PC-9 (cell line): ENCODE measurements at regions not wholly inside any gene's neighbourhood (a gene's known extent, or its start where the extent isn't known, plus 50 kb on each side); places are given as distances from the start of the nearest gene placed in this dataset.

Source experiments
- BruUV-seq: library from RNA; stranded (reverse); fragments of 400-500 nt; replicated peaks from 2 replicates; lab custom pipeline; 2021; lab: Mats Ljungman, UMichigan
- CTCF ChIA-PET: fragments of 300-600 bp; sonication (Branson Sonifier 250); formaldehyde crosslinking; loops from one replicate; lab custom pipeline; 2022; ENCODE audit warnings: antibody characterized with exemption; lab: Charles Lee
- POLR2A ChIA-PET: fragments of 300-600 bp; sonication (Branson Sonifier 250); formaldehyde crosslinking; loops from one replicate; lab custom pipeline; 2022; ENCODE audit warnings: antibody characterized with exemption; ENCODE audit not compliant: unreplicated experiment; lab: Charles Lee
- DNase-seq, 2 experiments: peaks; one replicate each; pipeline versions ENCODE4 v3.0.0 to v3.0.0-alpha.2; 2015 to 2022; ENCODE audit warnings: mixed read lengths in 1 of 2
- H2AFZ ChIP-seq: fragments of 200-600 bp; sonication (generic); 2 replicates; pipeline ENCODE4 v1.8.1; 2017; ENCODE audit warnings: antibody characterized with exemption
- H3F3A ChIP-seq: fragments of 200-600 bp; sonication (generic); 2 replicates; pipeline ENCODE4 v1.8.1; 2017; ENCODE audit warnings: antibody characterized with exemption, mild to moderate bottlenecking, low read depth; ENCODE audit not compliant: insufficient read depth
- H3K27ac ChIP-seq: fragments of 200-600 bp; sonication (generic); 2 replicates; pipeline ENCODE4 v1.6.1; 2016; ENCODE audit warnings: mixed run types
- H3K27me3 ChIP-seq: fragments of 200-600 bp; sonication (generic); 2 replicates; pipeline ENCODE4 v1.6.1; 2016; ENCODE audit warnings: low read depth, mixed run types; ENCODE audit not compliant: insufficient read depth
- H3K36me3 ChIP-seq: fragments of 200-600 bp; sonication (generic); 2 replicates; pipeline ENCODE4 v1.6.1; 2016; ENCODE audit warnings: low read depth, mixed run types
- H3K4me1 ChIP-seq: fragments of 200-600 bp; sonication (generic); replicated peaks from 2 replicates; pipeline ENCODE4 v1.6.1; 2016; ENCODE audit warnings: mixed run types; ENCODE audit not compliant: insufficient read depth
- H3K4me2 ChIP-seq: fragments of 200-600 bp; sonication (generic); 2 replicates; pipeline ENCODE4 v1.6.1; 2017; ENCODE audit warnings: mixed run types
- H3K4me3 ChIP-seq: fragments of 200-600 bp; sonication (generic); 2 replicates; pipeline ENCODE4 v1.6.1; 2016; ENCODE audit warnings: mixed run types
- H3K79me2 ChIP-seq: fragments of 200-600 bp; sonication (generic); 2 replicates; pipeline ENCODE4 v1.6.1; 2017; ENCODE audit warnings: low read depth, mixed run types
- H3K9me2 ChIP-seq: fragments of 200-600 bp; sonication (generic); 2 replicates; pipeline ENCODE4 v1.8.1; 2017; ENCODE audit warnings: mild to moderate bottlenecking; ENCODE audit not compliant: insufficient read depth
- H3K9me3 ChIP-seq: fragments of 200-600 bp; sonication (generic); 2 replicates; pipeline ENCODE4 v1.8.1; 2016; ENCODE audit warnings: low read depth; ENCODE audit not compliant: insufficient read depth
- H4K20me1 ChIP-seq: fragments of 200-600 bp; sonication (generic); 2 replicates; pipeline ENCODE4 v1.8.1; 2017; ENCODE audit not compliant: insufficient read depth
- EZH2 ChIP-seq: fragments of 200-600 bp; sonication (generic); IDR thresholded peaks from 2 replicates; pipeline ENCODE4 v1.8.0; 2017; ENCODE audit warnings: antibody characterized with exemption, low read depth
- intact Hi-C: fragments of 100-400 bp; cut with micrococcal nuclease; formaldehyde crosslinking; loops from one replicate; pipeline ENCODE4 v1.10.0; 2022; ENCODE audit not compliant: unreplicated experiment
- TF ChIP-seq, protein P1 (sequence below): fragments of 200-600 bp; sonication (generic); conservative IDR thresholded peaks from 2 replicates; pipeline ENCODE4 v1.6.1; 2017; ENCODE audit warnings: mixed run types, antibody characterized with exemption, mild to moderate bottlenecking, moderate library complexity

DNA sequence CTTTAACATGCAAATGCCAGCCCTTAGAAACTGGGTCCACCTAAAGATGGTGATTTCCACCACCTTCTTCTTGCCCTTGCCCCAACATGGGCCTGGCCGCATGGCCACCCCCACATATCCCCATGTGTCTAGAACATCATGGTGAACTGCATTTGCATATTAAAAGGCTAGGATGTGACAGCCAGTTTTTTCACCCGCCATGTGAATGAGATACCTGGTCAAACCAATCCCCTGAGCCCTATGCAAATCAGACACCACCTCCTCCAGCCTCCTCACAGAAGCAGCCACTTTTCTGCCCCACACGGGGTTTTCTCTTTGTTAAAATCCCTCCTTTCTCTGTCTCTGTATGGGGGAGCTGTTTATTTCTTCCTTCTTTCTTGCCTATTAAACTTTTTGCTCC is 1322.5 kb downstream of the FSCB start:
- Histone ChIP-seq H3K27ac (no peak overlapping the region), H3K4me1 (no peaks in the 10 kb centered on the region), H3K36me3 (no peaks in the 10 kb centered on the region), H4K20me1 (no peaks in the 10 kb centered on the region), H3K27me3 (no peaks in the 10 kb centered on the region), H3K4me2 (no peak overlapping the region), H3F3A (no peaks in the 10 kb centered on the region), H3K9me3 (no peaks in the 10 kb centered on the region), H3K9me2 (no peaks in the 10 kb centered on the region), H2AFZ (no peak overlapping the region), H3K4me3 (no peak overlapping the region), H3K79me2 (no peaks in the 10 kb centered on the region)
- no TSS peak for BruUV-seq
- ChIA-PET CTCF (no interaction called here), POLR2A (no interaction called here)
- intact Hi-C loops: no loop called here
- no peak for DNase-seq
- TF ChIP-seq, protein P1, sequence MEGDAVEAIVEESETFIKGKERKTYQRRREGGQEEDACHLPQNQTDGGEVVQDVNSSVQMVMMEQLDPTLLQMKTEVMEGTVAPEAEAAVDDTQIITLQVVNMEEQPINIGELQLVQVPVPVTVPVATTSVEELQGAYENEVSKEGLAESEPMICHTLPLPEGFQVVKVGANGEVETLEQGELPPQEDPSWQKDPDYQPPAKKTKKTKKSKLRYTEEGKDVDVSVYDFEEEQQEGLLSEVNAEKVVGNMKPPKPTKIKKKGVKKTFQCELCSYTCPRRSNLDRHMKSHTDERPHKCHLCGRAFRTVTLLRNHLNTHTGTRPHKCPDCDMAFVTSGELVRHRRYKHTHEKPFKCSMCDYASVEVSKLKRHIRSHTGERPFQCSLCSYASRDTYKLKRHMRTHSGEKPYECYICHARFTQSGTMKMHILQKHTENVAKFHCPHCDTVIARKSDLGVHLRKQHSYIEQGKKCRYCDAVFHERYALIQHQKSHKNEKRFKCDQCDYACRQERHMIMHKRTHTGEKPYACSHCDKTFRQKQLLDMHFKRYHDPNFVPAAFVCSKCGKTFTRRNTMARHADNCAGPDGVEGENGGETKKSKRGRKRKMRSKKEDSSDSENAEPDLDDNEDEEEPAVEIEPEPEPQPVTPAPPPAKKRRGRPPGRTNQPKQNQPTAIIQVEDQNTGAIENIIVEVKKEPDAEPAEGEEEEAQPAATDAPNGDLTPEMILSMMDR: no peak
- TF ChIP-seq EZH2: no peak

DNA sequence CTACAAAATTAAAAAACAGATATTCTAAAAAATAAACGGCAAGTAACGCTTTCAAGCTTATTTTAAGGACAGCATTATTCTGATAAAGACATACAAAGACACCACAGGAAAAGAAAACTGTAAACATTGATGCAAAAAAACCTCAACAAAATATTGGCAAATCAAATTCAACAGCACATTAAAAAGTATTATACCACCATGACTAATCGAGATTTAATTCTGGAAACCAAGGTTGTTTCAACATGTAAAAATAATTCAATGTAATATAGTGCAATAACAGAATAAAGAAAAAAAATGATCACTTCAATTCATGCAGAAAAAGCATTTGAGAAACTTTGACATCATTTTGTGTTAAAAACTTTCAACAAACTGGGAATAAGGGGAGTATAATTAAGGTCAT is 1323.2 kb downstream of the FSCB start:
- Histone ChIP-seq H3K4me2 (no peak overlapping the region), H3K4me3 (no peak overlapping the region), H3F3A (no peaks in the 10 kb centered on the region), H3K4me1 (no peaks in the 10 kb centered on the region), H3K79me2 (no peaks in the 10 kb centered on the region), H3K9me2 (no peaks in the 10 kb centered on the region), H3K27me3 (no peaks in the 10 kb centered on the region), H3K9me3 (no peaks in the 10 kb centered on the region), H4K20me1 (no peaks in the 10 kb centered on the region), H2AFZ (no peak overlapping the region), H3K27ac (no peak overlapping the region), H3K36me3 (no peaks in the 10 kb centered on the region)
- ChIA-PET POLR2A (no interaction called here), CTCF (no interaction called here)
- TF ChIP-seq EZH2: no peak
- TF ChIP-seq, protein P1: no peak
- DNase-seq: no peak
- intact Hi-C loops: no loop called here
- no TSS peak for BruUV-seq

DNA sequence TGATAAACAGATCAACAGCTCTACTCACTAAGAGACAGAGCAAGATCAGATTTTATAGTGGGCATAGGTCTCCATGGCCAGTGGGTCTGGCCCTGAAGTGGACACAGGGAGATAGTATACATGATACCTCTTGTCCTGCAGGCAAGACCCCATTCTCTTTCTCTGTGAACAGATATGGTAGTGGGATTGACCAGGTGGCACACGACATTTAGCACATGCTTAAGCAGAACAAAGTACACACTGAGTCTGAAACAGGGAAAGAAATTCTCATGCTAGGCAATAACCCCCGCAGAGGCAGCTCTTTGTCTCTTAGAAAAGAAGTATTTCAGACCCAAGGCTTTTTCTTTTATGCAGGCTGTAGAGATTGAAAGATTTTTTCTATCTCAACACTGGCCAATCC is 1331.2 kb downstream of the FSCB start:
- CTCF ChIA-PET: no interaction called here
- intact Hi-C loops: no loop called here

More for the DNA sequence above, 1331.2 kb downstream of the FSCB start:
- Histone ChIP-seq H3F3A (no peaks in the 10 kb centered on the region), H3K4me3 (no peak overlapping the region), H3K27ac (no peak overlapping the region), H3K9me2 (no peaks in the 10 kb centered on the region; the same call in 1 of the 2 replicates), H3K79me2 (no peaks in the 10 kb centered on the region), H3K9me3 (no peaks in the 10 kb centered on the region), H3K4me1 (no peaks in the 10 kb centered on the region), H3K36me3 (no peaks in the 10 kb centered on the region), H4K20me1 (no peaks in the 10 kb centered on the region), H3K4me2 (no peak overlapping the region), H3K27me3 (no peaks in the 10 kb centered on the region), H2AFZ (no peak overlapping the region)
- POLR2A ChIA-PET: no interaction called here
- no peak for TF ChIP-seq EZH2
- TF ChIP-seq, protein P1: no peak
- no TSS peak for BruUV-seq
- no peak for DNase-seq
